ENCODE measurements at regions not wholly inside any gene's neighbourhood (a gene's known extent, or its start where the extent isn't known, plus 50 kb on each side); places are given as distances from the start of the nearest gene placed in this dataset.

- no peaks in the 10 kb centered on the region for H3K27me3 ChIP-seq (ENCODE audit: insufficient read depth, poor library complexity, severe bottlenecking)
- H3K4me1 ChIP-seq (ENCODE audit: insufficient read depth, poor library complexity, severe bottlenecking), result no peaks in the 10 kb centered on the region
- H3K4me3 ChIP-seq (ENCODE audit: severe bottlenecking), result no peak overlapping the region
- H3K9me3 ChIP-seq (ENCODE audit: severe bottlenecking), result no peaks in the 10 kb centered on the region
- ATAC-seq (ENCODE audit: low read depth) (no peak; the same call in 2 of the 3 replicates), DNase-seq (ENCODE audit: low spot score) (no peak)
- H3K27ac ChIP-seq (ENCODE audit: poor library complexity, severe bottlenecking), result no peak overlapping the region
- peak; percentile 58 for TF ChIP-seq CTCF (IDR thresholded peaks at IDR 0.05; ENCODE audit: poor library complexity, severe bottlenecking)
- H3K36me3 ChIP-seq (ENCODE audit: low read depth), result no peaks in the 10 kb centered on the region
Observed at GRCh38 chr5:68884883-68885282, 208.9 kb upstream of the SLC30A5 start.

- Histone ChIP-seq H3K27me3 (ENCODE audit: insufficient read depth, poor library complexity, severe bottlenecking) (no peaks in the 10 kb centered on the region), H3K27ac (ENCODE audit: poor library complexity, severe bottlenecking) (no peak overlapping the region), H3K4me3 (ENCODE audit: severe bottlenecking) (no peak overlapping the region), H3K36me3 (ENCODE audit: low read depth) (no peaks in the 10 kb centered on the region), H3K4me1 (ENCODE audit: insufficient read depth, poor library complexity, severe bottlenecking) (no peaks in the 10 kb centered on the region), H3K9me3 (ENCODE audit: severe bottlenecking) (no peaks in the 10 kb centered on the region)
- DNase-seq (ENCODE audit: low spot score) (no peak), ATAC-seq (ENCODE audit: low read depth) (no peak)
- no peak for TF ChIP-seq CTCF (IDR thresholded peaks at IDR 0.05; ENCODE audit: poor library complexity, severe bottlenecking)
Observed at GRCh38 chr5:68886814-68887213, 207.0 kb upstream of the SLC30A5 start.

- no peak for TF ChIP-seq CTCF (IDR thresholded peaks at IDR 0.05; ENCODE audit: poor library complexity, severe bottlenecking)
- no peak overlapping the region for H3K4me3 ChIP-seq (ENCODE audit: severe bottlenecking)
- H3K27ac ChIP-seq (ENCODE audit: poor library complexity, severe bottlenecking), result no peak overlapping the region
- DNase-seq (ENCODE audit: low spot score) (no peak), ATAC-seq (ENCODE audit: low read depth) (no peak)
- H3K9me3 ChIP-seq (ENCODE audit: severe bottlenecking), result no peaks in the 10 kb centered on the region
- no peaks in the 10 kb centered on the region for H3K4me1 ChIP-seq (ENCODE audit: insufficient read depth, poor library complexity, severe bottlenecking)
- no peaks in the 10 kb centered on the region for H3K27me3 ChIP-seq (ENCODE audit: insufficient read depth, poor library complexity, severe bottlenecking)
- no peaks in the 10 kb centered on the region for H3K36me3 ChIP-seq (ENCODE audit: low read depth)
Observed at GRCh38 chr5:68891718-68892117, 202.1 kb upstream of the SLC30A5 start.

GRCh38 chr5:68894673-68895072 is 199.1 kb upstream of the SLC30A5 start:
- no peak overlapping the region for H3K4me3 ChIP-seq (ENCODE audit: severe bottlenecking)
- ATAC-seq (ENCODE audit: low read depth) (no peak), DNase-seq (ENCODE audit: low spot score) (no peak)
- no peaks in the 10 kb centered on the region for H3K36me3 ChIP-seq (ENCODE audit: low read depth)
- no peaks in the 10 kb centered on the region for H3K27me3 ChIP-seq (ENCODE audit: insufficient read depth, poor library complexity, severe bottlenecking)
- no peak overlapping the region for H3K27ac ChIP-seq (ENCODE audit: poor library complexity, severe bottlenecking)
- TF ChIP-seq CTCF (IDR thresholded peaks at IDR 0.05; ENCODE audit: poor library complexity, severe bottlenecking), result no peak
- H3K9me3 ChIP-seq (ENCODE audit: severe bottlenecking), result no peaks in the 10 kb centered on the region
- H3K4me1 ChIP-seq (ENCODE audit: insufficient read depth, poor library complexity, severe bottlenecking), result peaks cover 15% of the 10 kb centered on the region

GRCh38 chr5:68898951-68899471 is 194.8 kb upstream of the SLC30A5 start:
- ATAC-seq (ENCODE audit: low read depth) (peak; percentile 90), DNase-seq (ENCODE audit: low spot score) (no peak)
- Histone ChIP-seq H3K27me3 (ENCODE audit: insufficient read depth, poor library complexity, severe bottlenecking) (no peaks in the 10 kb centered on the region), H3K4me1 (ENCODE audit: insufficient read depth, poor library complexity, severe bottlenecking) (peaks cover 17% of the 10 kb centered on the region), H3K9me3 (ENCODE audit: severe bottlenecking) (no peaks in the 10 kb centered on the region), H3K27ac (ENCODE audit: poor library complexity, severe bottlenecking) (peak overlapping the region; percentile 75), H3K36me3 (ENCODE audit: low read depth) (no peaks in the 10 kb centered on the region), H3K4me3 (ENCODE audit: severe bottlenecking) (no peak overlapping the region)
- no peak for TF ChIP-seq CTCF (IDR thresholded peaks at IDR 0.05; ENCODE audit: poor library complexity, severe bottlenecking)
